GM11168 (cell line): ENCODE measurements at regions not wholly inside any gene's neighbourhood (a gene's known extent, or its start where the extent isn't known, plus 50 kb on each side); places are given as distances from the start of the nearest gene placed in this dataset.

Experiments
- in situ Hi-C: fragments of 300-500 bp; cut with MboI; formaldehyde crosslinking; loops from one replicate; pipeline ENCODE4 v1.12.0; 2022; ENCODE audit warnings: low sequenced_read_pairs; ENCODE audit not compliant: unreplicated experiment

DNA sequence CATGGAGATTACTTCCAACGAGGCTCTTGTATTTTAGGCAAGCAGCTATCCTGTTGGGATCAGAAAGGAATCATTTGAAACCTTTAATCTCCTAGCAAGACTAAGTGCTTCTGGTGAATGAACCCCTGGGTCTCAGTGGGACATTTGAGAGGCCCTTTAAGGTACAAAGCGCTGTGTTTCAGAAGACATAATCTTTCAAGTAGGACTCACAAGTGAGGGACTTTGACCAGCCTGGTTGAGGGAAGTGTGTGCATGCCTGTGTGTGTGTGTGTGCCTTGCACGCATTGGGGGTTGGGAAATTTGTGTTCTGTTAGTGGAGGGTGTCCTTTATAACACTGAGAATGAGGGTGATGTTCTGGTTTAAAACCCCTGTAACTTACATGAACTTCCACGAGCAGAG lies 64.4 kb upstream of the KCNG1 start:
- in situ Hi-C loops = no loop called here

DNA sequence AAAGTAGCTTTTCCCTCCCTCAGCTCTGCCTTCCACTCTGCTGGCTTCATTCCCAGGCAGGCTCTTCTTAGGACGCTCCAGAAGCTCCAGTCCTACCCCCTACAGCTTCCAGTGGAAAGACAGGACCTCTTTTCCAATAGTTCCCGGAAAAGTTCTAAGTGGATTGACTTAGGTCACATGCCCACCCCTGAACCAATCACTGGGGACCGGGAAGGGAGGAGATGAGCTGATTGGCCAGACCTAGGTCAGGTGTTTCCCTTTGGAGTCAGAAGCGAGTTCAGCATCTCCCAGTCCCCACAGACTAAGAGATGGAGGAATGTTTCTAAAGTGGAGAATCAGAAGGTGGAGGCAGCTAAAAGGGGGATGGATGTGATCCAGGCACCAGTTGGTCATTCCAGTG lies 62.9 kb upstream of the KCNG1 start:
- in situ Hi-C loops = no loop called here

DNA sequence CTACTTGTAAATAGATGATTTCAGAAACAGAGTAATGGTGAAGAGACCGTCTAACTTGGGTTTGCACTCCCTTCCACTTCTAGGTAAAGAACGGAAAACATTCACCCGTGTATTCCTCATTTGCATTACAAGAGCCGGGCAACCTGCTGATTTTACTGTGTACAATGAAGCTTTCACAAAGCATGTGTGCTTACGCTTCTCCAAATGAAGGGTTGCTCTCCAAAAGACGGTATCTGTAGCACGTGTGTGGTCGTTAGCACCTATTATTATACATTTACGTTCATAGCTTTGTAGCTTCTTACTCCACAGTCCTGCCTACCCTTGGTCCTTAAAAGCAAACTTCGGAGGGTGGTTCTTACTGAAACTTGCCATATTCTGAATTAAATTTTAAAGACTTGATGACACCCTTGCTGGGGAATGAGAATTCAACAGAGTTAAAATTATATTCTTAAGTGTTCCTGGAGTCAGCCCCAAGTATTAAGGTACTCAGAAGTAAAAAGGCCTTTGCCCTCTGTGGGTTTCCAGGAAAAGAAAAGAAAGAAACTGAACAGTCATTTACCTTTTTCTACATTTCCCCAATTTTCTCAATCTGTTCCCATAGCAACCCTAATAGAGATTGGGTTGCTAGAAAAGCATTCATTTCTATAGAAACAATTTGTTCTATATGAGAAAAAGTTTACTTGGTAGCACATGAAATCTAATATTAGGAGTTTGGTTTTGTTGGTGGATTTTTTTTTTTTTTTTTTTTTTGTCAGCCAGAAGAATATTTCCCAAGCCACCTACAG lies 61.9 kb upstream of the KCNG1 start:
- in situ Hi-C loops = no loop called here

DNA sequence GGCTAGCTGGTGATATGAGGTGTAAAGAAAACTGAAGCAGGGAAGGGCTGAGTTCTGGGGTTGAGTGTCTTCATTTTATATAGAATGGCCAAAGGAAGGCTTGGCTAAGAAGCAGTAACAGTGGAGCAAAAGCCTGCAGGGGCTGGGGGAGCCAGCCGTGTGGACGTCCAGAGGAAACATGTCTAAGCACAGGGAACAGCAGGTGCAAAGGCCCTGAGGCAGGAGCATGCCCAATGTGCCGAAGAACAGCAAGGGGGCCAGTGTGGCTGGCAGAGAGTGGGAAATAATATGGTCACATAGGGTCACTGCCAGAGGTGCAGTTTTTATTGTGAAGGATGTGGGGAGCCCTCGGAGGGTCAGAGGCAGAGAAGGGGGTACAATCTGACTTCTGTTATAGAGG lies 60.5 kb upstream of the KCNG1 start:
- in situ Hi-C loops = no loop called here

DNA sequence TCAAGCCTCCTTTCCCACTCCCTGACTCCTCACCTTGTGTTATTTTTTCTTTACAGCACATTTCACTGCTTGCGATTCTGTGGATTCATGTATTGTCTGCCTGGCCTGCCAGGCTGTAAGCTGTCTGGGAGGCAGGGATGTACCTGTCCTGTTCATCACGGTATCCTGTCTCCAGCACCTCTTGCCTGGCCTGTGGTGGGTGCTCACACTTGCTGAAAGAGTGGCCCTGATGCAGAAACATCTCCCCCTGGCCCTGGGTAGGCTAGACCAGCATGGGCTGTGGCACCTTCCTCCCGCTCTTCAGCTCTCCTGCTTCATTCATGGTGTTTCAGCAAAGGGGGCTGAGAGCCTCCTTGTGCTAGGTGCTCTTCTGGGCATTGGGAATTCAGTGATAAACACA lies 60.1 kb upstream of the KCNG1 start:
- in situ Hi-C loops = no loop called here

DNA sequence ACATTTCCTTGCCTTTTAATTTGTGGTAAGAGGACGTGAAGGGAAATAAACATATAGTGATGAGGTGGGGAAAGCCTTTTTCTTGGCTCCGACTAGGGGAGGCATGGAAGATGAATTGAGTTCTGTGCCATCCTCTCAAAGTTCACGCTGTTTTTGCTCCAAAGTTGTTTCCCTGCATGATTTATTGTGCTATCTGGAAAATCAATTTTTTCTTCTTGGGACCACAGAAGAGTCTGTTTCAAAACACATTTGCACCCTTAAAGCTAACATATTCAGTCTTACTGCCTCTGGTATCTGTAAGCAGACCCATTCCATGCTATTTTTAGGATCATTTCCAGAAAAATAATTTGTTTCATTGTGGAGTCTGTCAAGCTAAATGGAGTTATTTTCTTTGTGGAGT lies 57.6 kb upstream of the KCNG1 start:
- in situ Hi-C loops = no loop called here

DNA sequence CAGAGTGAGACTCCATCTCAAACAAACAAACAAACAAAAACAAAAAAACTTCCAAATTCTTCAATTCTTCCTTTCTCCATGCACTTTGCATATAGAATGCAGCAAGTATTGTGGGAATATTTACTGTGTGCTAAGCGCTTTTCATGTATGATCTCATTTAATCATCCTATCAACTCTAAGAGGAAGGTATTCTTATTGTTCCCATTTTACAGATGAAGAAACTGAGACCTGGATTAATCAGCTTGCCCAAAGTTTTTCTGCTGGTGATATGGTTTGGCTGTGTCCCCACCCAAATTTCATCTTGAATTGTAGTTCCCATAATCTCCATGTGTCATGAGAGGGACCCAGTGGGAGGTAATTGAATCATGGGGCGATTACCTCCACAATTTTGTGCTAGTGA lies 56.6 kb upstream of the KCNG1 start:
- in situ Hi-C loops = no loop called here

DNA sequence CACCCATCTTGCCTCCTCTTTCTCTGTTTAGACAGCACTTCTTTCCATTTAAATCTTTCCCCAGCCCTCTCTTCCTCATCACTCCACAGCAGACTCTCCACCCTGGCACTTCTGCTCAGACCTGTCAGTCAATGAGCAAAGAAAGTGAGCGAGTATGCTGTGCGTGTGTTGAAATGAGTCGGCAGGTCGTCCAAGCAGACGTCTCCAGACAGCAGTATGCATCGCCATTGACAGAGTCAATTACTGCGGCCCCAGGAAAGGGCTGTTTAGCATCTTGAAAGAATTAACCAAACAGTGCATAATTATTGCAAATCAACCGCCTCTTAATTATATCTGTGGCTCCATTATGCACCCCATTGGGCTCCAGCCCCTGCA lies 54.8 kb upstream of the KCNG1 start:
- in situ Hi-C loops = no loop called here

DNA sequence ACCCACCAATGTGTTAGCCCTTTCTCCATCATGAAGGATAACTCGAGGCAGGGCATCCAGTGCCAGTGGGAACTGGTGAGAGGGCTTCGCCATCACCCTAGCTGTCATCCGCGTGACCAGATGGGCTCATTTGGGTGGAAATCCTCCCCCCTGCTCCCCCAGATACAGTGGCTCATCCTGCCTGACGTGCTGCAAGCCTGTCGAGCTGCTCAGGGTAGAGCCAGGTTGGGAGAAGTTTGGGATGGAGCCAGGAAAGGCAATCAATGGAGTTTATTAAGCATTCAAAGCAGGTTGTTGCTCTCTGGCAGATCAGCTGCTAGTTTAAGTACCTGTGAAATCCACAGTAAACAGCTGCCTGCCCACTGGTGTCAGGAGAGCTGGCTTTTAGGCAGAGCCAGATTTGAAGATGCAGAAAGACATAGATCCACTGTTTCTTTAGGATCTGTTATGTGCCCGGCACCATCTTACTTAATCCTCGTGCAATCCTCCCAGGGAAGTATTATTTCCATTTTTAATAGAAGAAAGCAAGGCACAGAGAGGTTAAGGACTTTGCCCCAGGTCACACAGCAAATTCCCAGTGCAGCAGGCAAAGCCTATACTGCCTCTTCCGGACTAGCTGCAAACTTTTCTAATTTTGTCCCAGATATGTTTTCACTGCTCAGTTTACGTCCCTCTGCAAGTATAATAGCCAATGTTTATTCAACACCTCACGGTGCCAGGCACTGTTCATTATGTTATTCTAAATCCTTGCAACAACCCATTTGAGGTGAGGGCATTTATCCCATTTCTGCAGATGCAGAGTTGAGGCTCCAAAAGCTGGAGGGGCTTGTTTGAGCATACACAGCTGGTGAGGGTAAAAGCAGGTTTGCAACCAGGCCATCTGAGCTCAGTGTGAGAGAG lies 54.1 kb upstream of the KCNG1 start:
- in situ Hi-C loops = no loop called here

DNA sequence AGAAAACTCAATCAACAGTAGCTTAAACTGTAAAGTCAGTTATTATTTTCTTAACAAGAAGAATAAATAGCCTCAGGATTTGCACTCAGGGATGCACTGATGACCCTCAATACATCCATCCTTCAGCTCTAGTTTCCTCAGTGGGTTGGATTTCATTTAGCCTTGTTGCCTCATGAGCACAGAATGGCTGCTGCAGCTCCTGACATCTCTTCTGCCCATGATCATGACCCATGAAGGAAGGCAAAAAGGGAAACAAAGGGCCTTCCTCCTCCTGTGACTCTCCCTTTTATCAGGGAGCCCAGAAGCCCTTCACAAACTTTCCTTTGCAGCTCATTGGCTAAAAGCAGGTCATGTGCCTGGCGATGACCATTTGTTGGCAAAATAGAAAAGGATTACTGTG lies 51.2 kb upstream of the KCNG1 start:
- in situ Hi-C loops = no loop called here
